HL-60 (cell line): ENCODE measurements at regions not wholly inside any gene's neighbourhood (a gene's known extent, or its start where the extent isn't known, plus 50 kb on each side); places are given as distances from the start of the nearest gene placed in this dataset.

Experiments used
- DNase-seq, 2 experiments: peaks; one replicate each; pipeline ENCODE4 v3.0.0-alpha.2; 2010 to 2020; ENCODE audit warnings: low read depth in 1 of 2, low spot score in 1 of 2
- H3K27ac ChIP-seq: fragments of 250-450 bp; sonication (Bioruptor Pico); replicated peaks from 2 replicates; pipeline ENCODE4 v1.5.1; 2020; ENCODE audit warnings: mild to moderate bottlenecking, moderate library complexity
- H3K27me3 ChIP-seq: fragments of 250-450 bp; sonication (Bioruptor Pico); 2 replicates; pipeline ENCODE4 v1.5.1; 2021; ENCODE audit warnings: mild to moderate bottlenecking, moderate library complexity; ENCODE audit not compliant: insufficient read depth, poor library complexity, severe bottlenecking
- H3K4me3 ChIP-seq: replicated peaks from 2 replicates; pipeline ENCODE4 v1.5.1; 2011; ENCODE audit warnings: mild to moderate bottlenecking, control low read depth, low read length; ENCODE audit not compliant: insufficient read depth
- CTCF ChIP-seq: IDR thresholded peaks from one replicate; pipeline ENCODE4 v1.5.1; 2011; ENCODE audit warnings: low read length, control low read depth, inconsistent platforms; ENCODE audit not compliant: insufficient read depth
- GABPA ChIP-seq: IDR thresholded peaks from 2 replicates; pipeline ENCODE4 v1.6.1; 2012; ENCODE audit warnings: low read depth
- POLR2AphosphoS5 ChIP-seq: IDR thresholded peaks from 2 replicates; pipeline ENCODE4 v1.6.1; 2012; ENCODE audit warnings: low read depth
- REST ChIP-seq: IDR thresholded peaks from 2 replicates; pipeline ENCODE4 v1.6.1; 2012; ENCODE audit warnings: low read depth; ENCODE audit not compliant: insufficient replicate concordance
- SPI1 ChIP-seq: IDR thresholded peaks from 2 replicates; pipeline ENCODE4 v1.6.1; 2012; ENCODE audit warnings: low read depth, mild to moderate bottlenecking, borderline replicate concordance

- Histone ChIP-seq H3K27ac (no peak overlapping the region), H3K27me3 (no peaks in the 10 kb centered on the region), H3K4me3 (no peak overlapping the region)
- peak in 1 of 2 experiments; percentile 25 for DNase-seq
- TF ChIP-seq GABPA (no peak), REST (no peak), CTCF (no peak), POLR2AphosphoS5 (no peak), SPI1 (no peak)
Measured at GRCh38 chr3:159266779-159267178, 464.9 kb downstream of the MFSD1 start.

GRCh38 chr3:159271799-159272512, 470.1 kb downstream of the MFSD1 start:
- H3K27me3 ChIP-seq: no peaks in the 10 kb centered on the region
- TF ChIP-seq POLR2AphosphoS5 (no peak), GABPA (no peak), SPI1 (no peak), CTCF (no peak), REST (no peak)
- no peak overlapping the region for H3K4me3 ChIP-seq
- H3K27ac ChIP-seq: no peak overlapping the region
- DNase-seq: no peak

- Histone ChIP-seq H3K27ac (no peak overlapping the region), H3K27me3 (no peaks in the 10 kb centered on the region), H3K4me3 (no peak overlapping the region)
- TF ChIP-seq SPI1 (no peak), GABPA (no peak), REST (no peak)
- DNase-seq: no peak
Measured at GRCh38 chr3:159273070-159273469, 471.2 kb downstream of the MFSD1 start.
